ENCODE measurements at regions not wholly inside any gene's neighbourhood (a gene's known extent, or its start where the extent isn't known, plus 50 kb on each side); places are given as distances from the start of the nearest gene placed in this dataset.

DNA sequence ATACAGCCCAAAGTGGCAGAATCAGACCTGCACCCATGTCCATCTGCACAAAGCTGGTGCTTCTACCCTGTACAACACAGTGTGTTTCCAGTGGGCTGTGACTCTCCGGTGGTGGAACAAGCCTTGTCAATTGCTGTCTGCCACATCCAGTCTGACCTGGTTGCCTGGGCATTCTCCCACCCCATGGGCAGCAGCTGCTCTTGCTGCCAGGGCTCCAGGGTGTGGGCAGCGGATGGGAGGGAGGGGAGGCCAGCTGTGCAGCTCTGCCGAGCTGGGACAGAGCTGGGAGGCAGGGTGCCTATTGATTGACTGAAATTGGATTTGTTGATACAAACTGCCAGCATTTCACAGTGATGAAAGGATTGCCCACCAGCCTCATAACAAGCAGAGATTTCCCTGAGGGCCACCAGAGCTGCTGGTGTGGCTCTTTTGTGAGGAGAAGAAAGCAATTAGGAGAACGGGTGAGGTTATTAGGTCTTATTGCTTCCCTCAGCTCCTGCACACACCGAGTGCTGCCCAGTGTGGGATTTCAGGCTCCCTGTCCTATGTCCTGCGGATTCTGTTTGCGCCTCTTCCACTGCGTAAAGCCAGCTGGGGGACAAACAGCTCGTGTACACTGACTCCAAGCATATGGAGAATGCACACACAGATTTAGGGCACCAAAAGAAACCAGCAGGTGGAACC is 150.8 kb downstream of the NRN1 start:
- no peaks in the 10 kb centered on the region for H3K4me1 ChIP-seq (ENCODE audit: control insufficient read depth, insufficient read depth, low read length)
- DNase-seq (ENCODE audit: low read depth, low spot score), result no peak
- H3K27ac ChIP-seq (ENCODE audit: low read length), result no peak overlapping the region
- no peaks in the 10 kb centered on the region; the same call in none of the 2 replicates for H3K27me3 ChIP-seq (ENCODE audit: control insufficient read depth, insufficient read depth, low read length)
- POLR2A ChIA-PET, result no interaction called here
- no TSS peak for BruUV-seq (replicated peaks)
- TF ChIP-seq CTCF (IDR thresholded peaks at IDR 0.05) (no peak), REST (IDR thresholded peaks at IDR 0.05; ENCODE audit: insufficient read depth in 1 of 2, low read depth in 2 of 2, low read length in 1 of 2) (no peak)
- CTCF ChIA-PET, result no interaction called here
- no peaks in the 10 kb centered on the region for H3K36me3 ChIP-seq (ENCODE audit: control insufficient read depth, insufficient read depth, low read length)
- intact Hi-C loops (cut with micrococcal nuclease; ENCODE audit: unreplicated experiment), result no loop called here
- in situ Hi-C loops (cut with HindIII; ENCODE audit: low pct_unique_long_range_greater_than_20kb, low sequenced_read_pairs), result no loop called here
- no peak for ATAC-seq
- H3K9me3 ChIP-seq (ENCODE audit: control insufficient read depth, insufficient read depth, low read depth, low read length), result no peaks in the 10 kb centered on the region
- no peak overlapping the region for H3K4me3 ChIP-seq (ENCODE audit: low read depth in 2 of 2, low read length in 2 of 2)

GRCh38 chr6:5854899-5855298 is 151.8 kb downstream of the NRN1 start:
- ChIA-PET POLR2A (no interaction called here), CTCF (no interaction called here)
- Histone ChIP-seq H3K27ac (ENCODE audit: low read length) (no peak overlapping the region), H3K4me1 (ENCODE audit: control insufficient read depth, insufficient read depth, low read length) (no peaks in the 10 kb centered on the region), H3K4me3 (ENCODE audit: low read depth in 2 of 2, low read length in 2 of 2) (no peak overlapping the region), H3K27me3 (ENCODE audit: control insufficient read depth, insufficient read depth, low read length) (no peaks in the 10 kb centered on the region; the same call in none of the 2 replicates), H3K36me3 (ENCODE audit: control insufficient read depth, insufficient read depth, low read length) (no peaks in the 10 kb centered on the region), H3K9me3 (ENCODE audit: control insufficient read depth, insufficient read depth, low read depth, low read length) (no peaks in the 10 kb centered on the region)
- TF ChIP-seq TCF7L2 (IDR thresholded peaks at IDR 0.05; ENCODE audit: low read depth, low read length) (no peak), POLR2AphosphoS5 (IDR thresholded peaks at IDR 0.05; ENCODE audit: low read depth, low read length) (no peak), REST (IDR thresholded peaks at IDR 0.05; ENCODE audit: insufficient read depth in 1 of 2, low read depth in 2 of 2, low read length in 1 of 2) (no peak), CTCF (IDR thresholded peaks at IDR 0.05) (no peak), SIN3A (IDR thresholded peaks at IDR 0.05; ENCODE audit: borderline replicate concordance, insufficient read depth, low read depth, low read length) (no peak)
- in situ Hi-C loops (cut with HindIII; ENCODE audit: low pct_unique_long_range_greater_than_20kb, low sequenced_read_pairs), result no loop called here
- ATAC-seq (no peak), DNase-seq (ENCODE audit: low read depth, low spot score) (no peak)
- BruUV-seq (replicated peaks), result no TSS peak
- intact Hi-C loops (cut with micrococcal nuclease; ENCODE audit: unreplicated experiment), result no loop called here

All from Panc1 (cell line).